ENCODE measurements at regions not wholly inside any gene's neighbourhood (a gene's known extent, or its start where the extent isn't known, plus 50 kb on each side); places are given as distances from the start of the nearest gene placed in this dataset.

DNA sequence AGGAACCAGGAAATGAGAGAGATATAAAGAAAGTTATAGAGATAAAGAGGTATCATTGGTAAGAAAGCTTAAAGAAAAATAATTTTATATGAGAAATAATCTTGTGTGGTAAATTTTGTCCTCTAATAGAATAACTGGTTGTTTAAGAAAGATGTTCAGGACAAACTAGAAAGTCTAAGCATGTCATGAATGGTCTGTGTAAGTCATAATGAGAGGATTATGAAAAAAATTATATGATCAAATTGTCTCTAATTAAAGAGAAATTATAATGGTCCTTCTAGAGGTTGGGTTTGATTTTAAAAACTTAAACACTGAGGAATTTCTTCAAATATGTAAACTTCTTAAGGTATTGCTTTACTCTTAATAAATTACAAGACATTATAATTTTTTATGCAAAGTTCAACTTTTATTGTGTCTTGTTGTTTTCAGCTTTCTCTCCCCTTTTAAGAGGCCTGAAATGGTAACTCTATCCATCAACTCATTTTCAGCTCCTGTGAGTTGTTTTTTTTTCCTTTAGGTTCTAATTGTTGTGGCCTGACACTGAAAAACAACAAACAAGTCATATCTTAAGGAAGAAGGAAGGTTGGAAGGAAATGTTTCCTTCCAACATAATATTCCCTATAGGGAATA, 88.2 kb upstream of the CNOT2 start:
- no peak for DNase-seq (ENCODE audit: low spot score)

DNA sequence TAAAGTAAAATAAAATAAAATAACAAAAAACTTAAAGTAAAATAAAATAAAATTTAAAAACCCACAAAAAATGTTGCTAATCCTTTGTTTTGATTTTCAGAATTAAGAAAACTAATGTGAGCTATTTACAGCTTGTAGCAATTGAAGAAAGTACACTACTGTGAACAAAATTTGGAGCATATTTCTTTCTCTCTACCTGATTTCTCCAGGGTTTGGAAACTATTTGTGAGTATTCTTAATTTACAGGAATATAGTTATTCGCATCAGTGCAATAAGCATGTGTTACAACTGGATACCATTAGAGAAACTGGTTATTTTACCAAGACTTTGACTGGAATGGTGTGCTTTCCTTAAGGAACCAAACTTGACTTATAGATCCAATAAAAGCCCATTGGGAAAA, 86.1 kb upstream of the CNOT2 start:
- no peak for DNase-seq (ENCODE audit: low spot score)

DNA sequence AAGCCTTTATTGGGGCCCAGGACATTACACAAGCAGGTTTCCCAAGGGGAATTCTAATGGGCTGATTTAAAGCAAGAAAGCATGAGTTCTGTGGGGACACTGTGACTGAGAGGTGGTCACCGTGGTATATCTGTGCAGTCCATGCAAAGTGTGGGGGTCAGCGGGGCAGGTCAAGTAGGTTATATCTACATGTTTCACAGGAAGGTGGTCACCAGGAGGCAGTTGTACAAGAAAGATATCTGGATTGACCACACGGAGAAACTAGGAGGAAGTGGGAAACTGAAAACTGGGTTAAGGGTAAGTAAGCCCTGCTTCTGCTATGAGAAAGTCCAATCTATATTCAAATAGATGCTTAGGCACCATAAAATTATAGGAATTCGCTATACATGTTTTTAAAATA, 77.8 kb upstream of the CNOT2 start:
- DNase-seq (ENCODE audit: low spot score), result no peak

DNA sequence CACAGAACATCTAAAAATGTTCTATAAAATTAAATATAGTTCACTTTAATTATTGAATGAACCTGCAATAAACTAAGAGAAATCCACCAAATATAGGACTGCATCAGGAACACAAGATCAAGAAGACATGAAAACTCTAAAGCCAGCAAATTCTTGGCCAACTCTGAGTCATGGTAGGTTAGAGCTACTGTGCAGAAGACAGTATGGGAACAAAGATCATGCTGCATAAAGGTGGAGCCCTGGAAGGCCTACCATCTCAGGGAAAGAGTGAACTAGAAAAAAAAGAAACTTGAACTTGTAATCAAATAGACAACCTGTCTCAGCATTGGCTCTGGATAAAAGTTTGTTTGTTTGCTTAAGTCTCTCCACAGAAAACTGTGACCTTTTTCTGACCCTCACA, 66.9 kb upstream of the CNOT2 start:
- DNase-seq (ENCODE audit: low spot score), result no peak

DNA sequence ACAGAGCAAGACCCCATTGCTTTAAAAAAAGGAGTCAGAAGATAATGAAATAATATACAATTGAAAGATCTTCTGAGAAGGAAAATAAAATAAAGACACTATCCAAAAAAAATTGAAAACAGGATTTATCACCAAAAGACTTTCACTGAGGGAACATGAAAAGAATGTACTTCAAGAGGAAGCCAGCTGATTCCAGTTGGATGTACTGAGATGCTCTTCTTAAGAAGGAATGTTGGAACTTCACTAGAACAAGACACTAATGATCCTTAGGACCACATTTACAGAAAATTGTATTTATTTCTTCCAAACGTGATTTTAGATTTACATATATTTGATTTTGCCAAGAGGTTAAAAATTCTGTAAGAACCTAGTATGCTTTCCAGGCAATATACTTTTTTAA, 65.6 kb upstream of the CNOT2 start:
- no peak for DNase-seq (ENCODE audit: low spot score)

DNA sequence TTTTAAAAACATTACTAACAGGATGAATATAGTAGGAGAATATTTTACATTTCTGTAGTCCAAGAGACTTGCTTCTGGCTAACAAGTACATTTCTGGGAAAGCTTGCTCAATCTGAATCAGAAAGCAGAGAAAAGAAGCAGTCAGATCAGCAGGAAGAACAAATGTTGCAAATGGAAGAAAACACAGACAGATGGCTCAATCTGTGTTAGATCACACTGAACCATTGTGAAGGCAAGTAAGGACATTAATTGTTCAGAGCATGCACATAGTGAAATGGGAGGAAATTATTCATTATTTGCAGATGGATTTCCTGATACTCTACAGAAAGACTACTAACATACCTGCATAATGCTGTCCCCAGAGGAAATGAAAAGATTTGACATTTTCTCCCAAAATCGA, 65.2 kb upstream of the CNOT2 start:
- DNase-seq (ENCODE audit: low spot score), result no peak

DNA sequence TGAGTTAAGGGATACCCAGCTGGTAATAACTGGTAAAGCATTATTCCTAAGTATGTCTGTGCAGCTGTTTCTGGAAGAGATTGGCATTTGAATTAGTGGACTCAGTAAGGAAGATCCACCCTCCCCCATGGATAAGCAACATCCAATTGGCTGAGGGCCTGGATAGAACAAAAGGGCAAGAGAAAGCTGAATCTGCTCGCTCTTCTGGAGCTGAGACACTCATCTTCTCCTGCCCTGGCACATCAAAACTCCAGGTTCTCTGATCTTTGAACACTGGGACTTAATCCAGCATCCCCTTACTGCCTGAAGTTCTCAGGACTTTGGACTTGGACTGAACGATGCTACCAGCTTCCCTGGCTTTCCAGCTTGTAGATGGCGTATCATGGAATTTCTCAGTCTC, 63.1 kb upstream of the CNOT2 start:
- no peak for DNase-seq (ENCODE audit: low spot score)

DNA sequence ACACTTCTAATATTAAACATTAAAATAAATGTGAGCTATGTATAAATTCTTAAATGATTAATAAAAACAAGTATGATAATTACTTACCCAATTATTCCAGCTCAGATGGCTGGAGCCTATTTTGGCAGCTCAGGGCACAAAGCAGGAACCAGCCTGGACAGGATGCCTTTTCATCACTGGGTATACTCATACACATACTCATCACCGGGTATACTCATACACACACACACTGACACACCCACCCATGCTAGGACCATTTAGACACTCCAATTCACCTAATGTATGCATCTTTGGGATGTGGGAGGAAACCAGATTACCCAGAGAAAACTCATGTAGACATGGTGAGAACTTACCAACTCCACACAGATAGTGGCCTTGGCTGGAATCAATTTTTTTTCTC, 57.9 kb upstream of the CNOT2 start:
- no peak for DNase-seq (ENCODE audit: low spot score)

DNA sequence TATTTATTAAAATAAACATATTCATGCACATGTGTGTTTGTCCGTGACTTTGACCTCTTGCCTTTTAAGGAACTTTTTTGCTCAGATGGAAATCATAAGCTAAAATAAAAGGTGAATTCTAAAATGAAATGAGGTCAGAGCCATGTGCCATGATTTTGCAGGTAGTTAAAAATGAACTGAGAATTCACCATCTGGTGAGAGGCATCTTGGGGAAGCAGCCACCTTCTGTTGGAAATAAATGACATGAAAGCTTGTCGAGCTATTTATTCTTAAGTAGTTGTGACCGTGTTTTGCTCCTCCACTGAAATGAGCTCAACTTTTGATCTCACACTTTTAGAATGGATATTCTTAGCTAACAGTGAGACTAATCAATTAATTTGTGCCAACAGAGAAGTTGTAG, 56.8 kb upstream of the CNOT2 start:
- DNase-seq (ENCODE audit: low spot score), result no peak

DNA sequence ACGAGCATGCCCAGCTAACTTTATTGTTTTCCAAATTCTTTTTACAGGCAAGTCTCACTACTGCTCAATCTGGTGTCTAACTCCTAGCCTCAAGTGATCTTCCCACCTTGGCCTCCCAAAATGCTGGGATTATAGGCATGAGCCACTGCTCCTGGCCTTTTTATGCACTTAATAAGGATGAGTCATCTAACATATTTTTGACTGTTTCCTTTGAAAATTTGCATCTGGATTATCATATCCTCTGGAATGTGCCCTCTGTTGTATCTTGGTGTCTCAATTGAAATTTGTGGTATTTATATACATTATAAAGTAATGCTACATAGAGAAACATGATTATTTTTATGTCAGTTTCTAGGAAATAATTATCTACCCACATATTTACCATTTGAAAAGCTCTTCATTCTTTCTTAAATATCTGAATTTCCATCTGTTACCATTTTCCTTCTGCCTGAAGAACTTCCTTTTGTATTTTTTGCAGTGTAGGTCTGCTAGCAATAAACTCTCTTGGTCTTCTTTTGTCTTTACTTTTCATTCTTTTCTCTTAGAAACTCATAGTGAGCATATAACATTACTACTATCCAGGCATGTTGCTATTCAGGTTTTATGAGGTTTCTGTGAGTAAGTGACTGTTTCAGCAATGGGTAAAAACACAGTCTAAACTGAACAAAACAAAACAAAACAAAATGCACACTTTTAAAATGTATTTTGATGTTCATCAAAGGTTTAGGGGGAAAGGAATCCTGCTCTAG, 52.8 kb upstream of the CNOT2 start:
- no peak for DNase-seq (ENCODE audit: low spot score)
